Adrenal gland (tissue), 5 donors: ENCODE measurements at regions not wholly inside any gene's neighbourhood (a gene's known extent, or its start where the extent isn't known, plus 50 kb on each side); places are given as distances from the start of the nearest gene placed in this dataset.

ENCODE experiments used
- POLR2A ChIP-seq, 2 donors: fragments of 450-650 bp; IDR thresholded peaks; one replicate each; pipeline ENCODE4 v1.6.1; 2017; ENCODE audit warnings: antibody characterized with exemption in 2 of 2, mild to moderate bottlenecking in 2 of 2, moderate library complexity in 1 of 2
- TF ChIP-seq, protein P1 (sequence below), 6 experiments: fragments of 450-650 bp in 4 of 6; fragments of 200-600 bp in 2 of 6; sonication (generic) in 1 of 6; IDR thresholded peaks; 1 replicate in 5 of 6; 2 replicates in 1 of 6; pipeline versions ENCODE4 v1.5.1 to v1.8.0; 2016 to 2021; ENCODE audit warnings: antibody characterized with exemption in 6 of 6, mild to moderate bottlenecking in 2 of 6, moderate library complexity in 1 of 6
- donor health status: DM: no; HTN: no; CAD: no.

GRCh38 chr2:105600949-105601794 lies 143.5 kb upstream of the NCK2 start:
- TF ChIP-seq, protein P1, sequence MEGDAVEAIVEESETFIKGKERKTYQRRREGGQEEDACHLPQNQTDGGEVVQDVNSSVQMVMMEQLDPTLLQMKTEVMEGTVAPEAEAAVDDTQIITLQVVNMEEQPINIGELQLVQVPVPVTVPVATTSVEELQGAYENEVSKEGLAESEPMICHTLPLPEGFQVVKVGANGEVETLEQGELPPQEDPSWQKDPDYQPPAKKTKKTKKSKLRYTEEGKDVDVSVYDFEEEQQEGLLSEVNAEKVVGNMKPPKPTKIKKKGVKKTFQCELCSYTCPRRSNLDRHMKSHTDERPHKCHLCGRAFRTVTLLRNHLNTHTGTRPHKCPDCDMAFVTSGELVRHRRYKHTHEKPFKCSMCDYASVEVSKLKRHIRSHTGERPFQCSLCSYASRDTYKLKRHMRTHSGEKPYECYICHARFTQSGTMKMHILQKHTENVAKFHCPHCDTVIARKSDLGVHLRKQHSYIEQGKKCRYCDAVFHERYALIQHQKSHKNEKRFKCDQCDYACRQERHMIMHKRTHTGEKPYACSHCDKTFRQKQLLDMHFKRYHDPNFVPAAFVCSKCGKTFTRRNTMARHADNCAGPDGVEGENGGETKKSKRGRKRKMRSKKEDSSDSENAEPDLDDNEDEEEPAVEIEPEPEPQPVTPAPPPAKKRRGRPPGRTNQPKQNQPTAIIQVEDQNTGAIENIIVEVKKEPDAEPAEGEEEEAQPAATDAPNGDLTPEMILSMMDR (IDR thresholded peaks at IDR 0.05): no peak
- no peak for TF ChIP-seq POLR2A (IDR thresholded peaks at IDR 0.05)
